ENCODE measurements at regions not wholly inside any gene's neighbourhood (a gene's known extent, or its start where the extent isn't known, plus 50 kb on each side); places are given as distances from the start of the nearest gene placed in this dataset.
"Not testable (repeated sequence)": the region's sequence is repeated elsewhere in the genome, so short reads cannot be mapped to it uniquely, and the experiment has no call there.

DNA sequence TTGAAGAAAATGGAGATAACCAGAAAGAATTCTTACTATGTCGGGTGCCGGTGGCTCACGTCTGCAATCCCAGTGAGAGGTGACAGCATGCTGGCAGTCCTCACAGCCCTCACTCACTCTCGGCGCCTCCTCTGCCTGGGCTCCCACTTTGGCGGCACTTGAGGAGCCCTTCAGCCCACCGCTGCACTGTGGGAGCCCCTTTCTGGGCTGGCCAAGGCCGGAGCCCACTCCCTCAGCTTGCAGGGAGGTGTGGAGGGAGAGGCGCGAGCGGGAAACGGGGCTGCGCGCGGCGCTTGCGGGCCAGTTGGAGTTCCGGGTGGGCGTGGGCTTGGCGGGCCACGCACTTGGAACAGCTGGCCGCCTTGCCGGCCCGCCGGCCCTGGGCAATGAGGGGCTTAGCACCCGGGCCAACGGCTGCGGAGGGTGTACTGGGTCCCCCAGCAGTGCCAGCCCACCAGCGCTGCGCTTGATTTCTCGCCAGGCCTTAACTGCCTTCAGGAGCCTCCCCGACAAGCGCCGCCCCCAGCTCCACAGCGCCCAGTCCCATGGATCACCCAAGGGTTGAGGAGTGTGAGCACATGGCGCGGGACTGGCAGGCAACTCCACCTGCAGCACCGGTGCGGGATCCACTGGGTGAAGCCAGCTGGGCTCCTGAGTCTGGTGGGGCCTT, 1672.5 kb upstream of the B3GALT2 start:
- TF ChIP-seq, protein P1, sequence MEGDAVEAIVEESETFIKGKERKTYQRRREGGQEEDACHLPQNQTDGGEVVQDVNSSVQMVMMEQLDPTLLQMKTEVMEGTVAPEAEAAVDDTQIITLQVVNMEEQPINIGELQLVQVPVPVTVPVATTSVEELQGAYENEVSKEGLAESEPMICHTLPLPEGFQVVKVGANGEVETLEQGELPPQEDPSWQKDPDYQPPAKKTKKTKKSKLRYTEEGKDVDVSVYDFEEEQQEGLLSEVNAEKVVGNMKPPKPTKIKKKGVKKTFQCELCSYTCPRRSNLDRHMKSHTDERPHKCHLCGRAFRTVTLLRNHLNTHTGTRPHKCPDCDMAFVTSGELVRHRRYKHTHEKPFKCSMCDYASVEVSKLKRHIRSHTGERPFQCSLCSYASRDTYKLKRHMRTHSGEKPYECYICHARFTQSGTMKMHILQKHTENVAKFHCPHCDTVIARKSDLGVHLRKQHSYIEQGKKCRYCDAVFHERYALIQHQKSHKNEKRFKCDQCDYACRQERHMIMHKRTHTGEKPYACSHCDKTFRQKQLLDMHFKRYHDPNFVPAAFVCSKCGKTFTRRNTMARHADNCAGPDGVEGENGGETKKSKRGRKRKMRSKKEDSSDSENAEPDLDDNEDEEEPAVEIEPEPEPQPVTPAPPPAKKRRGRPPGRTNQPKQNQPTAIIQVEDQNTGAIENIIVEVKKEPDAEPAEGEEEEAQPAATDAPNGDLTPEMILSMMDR (IDR thresholded peaks at IDR 0.05; ENCODE audit: poor library complexity), result not testable (repeated sequence)
- not testable (repeated sequence) for TF ChIP-seq EZH2phosphoT487 (IDR thresholded peaks at IDR 0.05; ENCODE audit: low read depth, severe bottlenecking, unreplicated experiment); EZH2 (IDR thresholded peaks at IDR 0.05; ENCODE audit: borderline replicate concordance)
